HCT116 (cell line): ENCODE measurements at regions not wholly inside any gene's neighbourhood (a gene's known extent, or its start where the extent isn't known, plus 50 kb on each side); places are given as distances from the start of the nearest gene placed in this dataset.

ENCODE experiments used
- ATAC-seq: fragments of 200-7000 bp; cut with Tn5 transposase; 2 replicates; pipeline ENCODE4 v1.9.1; 2020; ENCODE audit warnings: mild to moderate bottlenecking, moderate library complexity
- BruUV-seq: library from RNA; stranded (reverse); fragments of 400-500 nt; replicated peaks from 2 replicates; lab custom pipeline; 2021; lab: Mats Ljungman, UMichigan
- CTCF ChIA-PET: fragments of 300-600 bp; sonication (Branson Sonifier 250); formaldehyde crosslinking; loops from one replicate; lab custom pipeline; 2021; ENCODE audit warnings: antibody characterized with exemption; lab: Charles Lee
- POLR2A ChIA-PET: fragments of 300-600, 350-600 bp; sonication (Branson Sonifier 250); formaldehyde crosslinking; loops from one replicate; lab custom pipeline; 2021; ENCODE audit warnings: antibody characterized with exemption; lab: Charles Lee
- RAD21 ChIA-PET, 2 experiments: fragments of 300-600 bp; sonication (Branson Sonifier 250); formaldehyde crosslinking; loops; one replicate each; lab custom pipeline; 2023; ENCODE audit warnings: low total read pairs in 2 of 2; ENCODE audit not compliant: uncharacterized antibody in 2 of 2, unreplicated experiment in 2 of 2, low non-redundant PET in 1 of 2; lab: Charles Lee
- DNase-seq: peaks from one replicate; pipeline ENCODE4 v3.0.0-alpha.2; 2010; ENCODE audit warnings: low read depth, low spot score
- H2AFZ ChIP-seq: fragments of 200-600 bp; shearing (Covaris generic), sonication (generic); 2 replicates; pipeline ENCODE4 v1.6.1; 2017; ENCODE audit warnings: low read depth, mixed run types, mixed read lengths, antibody characterized with exemption, low read length; ENCODE audit not compliant: poor library complexity, severe bottlenecking
- H3K27ac ChIP-seq: 2 replicates; pipeline ENCODE4 v1.5.1; 2012; ENCODE audit warnings: low read depth, low read length
- H3K27me3 ChIP-seq: fragments of 200-600 bp; sonication (generic); 2 replicates; pipeline ENCODE4 v1.6.1; 2016; ENCODE audit warnings: mixed run types, low read length, mixed read lengths; ENCODE audit not compliant: insufficient read depth
- H3K36me3 ChIP-seq, 2 experiments: fragments of 200-500 bp in 1 of 2; fragments of 200-600 bp in 1 of 2; sonication (Bioruptor generic) in 1 of 2; sonication (generic) in 1 of 2; 2 replicates each; pipeline versions ENCODE4 v1.5.1 to v1.6.1; 2014 to 2016; ENCODE audit warnings: low read length in 2 of 2, inconsistent platforms in 1 of 2, mixed read lengths in 1 of 2, mixed run types in 1 of 2; ENCODE audit not compliant: insufficient read depth in 2 of 2, control insufficient read depth in 1 of 2
- H3K4me1 ChIP-seq, 2 experiments: fragments of 200-600 bp in 1 of 2; sonication (generic) in 1 of 2; 2 replicates each; pipeline versions ENCODE4 v1.5.1 to v1.6.1; 2012 to 2017; ENCODE audit warnings: low read length in 2 of 2, inconsistent platforms in 1 of 2, mild to moderate bottlenecking in 1 of 2, mixed read lengths in 1 of 2, mixed run types in 1 of 2, moderate library complexity in 1 of 2; ENCODE audit not compliant: insufficient read depth in 2 of 2, control insufficient read depth in 1 of 2
- H3K4me2 ChIP-seq: fragments of 200-600 bp; sonication (generic); 2 replicates; pipeline ENCODE4 v1.6.1; 2017; ENCODE audit warnings: mixed run types, low read length, mixed read lengths
- H3K4me3 ChIP-seq, 2 experiments: fragments of 200-600 bp in 1 of 2; sonication (generic) in 1 of 2; replicated peaks in 1 of 2; 2 replicates each; pipeline ENCODE4 v1.5.1; 2011 to 2016; ENCODE audit warnings: low read length in 2 of 2, control low read depth in 1 of 2, low read depth in 1 of 2, mild to moderate bottlenecking in 1 of 2, mixed read lengths in 1 of 2, mixed run types in 1 of 2
- H3K79me2 ChIP-seq: fragments of 200-600 bp; sonication (generic); 2 replicates; pipeline ENCODE4 v1.6.1; 2017; ENCODE audit warnings: mild to moderate bottlenecking, mixed run types, low read length, moderate library complexity, mixed read lengths; ENCODE audit not compliant: insufficient read depth
- H3K9ac ChIP-seq: fragments of 200-600 bp; sonication (generic); 2 replicates; pipeline ENCODE4 v1.6.1; 2016; ENCODE audit warnings: low read length, mixed read lengths
- H3K9me2 ChIP-seq: fragments of 200-600 bp; sonication (generic), shearing (Covaris generic); 2 replicates; pipeline ENCODE4 v1.6.1; 2017; ENCODE audit warnings: mixed run types, mild to moderate bottlenecking, moderate library complexity; ENCODE audit not compliant: insufficient read depth
- H3K9me3 ChIP-seq, 2 experiments: fragments of 200-500 bp in 1 of 2; fragments of 200-600 bp in 1 of 2; sonication (Bioruptor generic) in 1 of 2; sonication (generic) in 1 of 2; 2 replicates each; pipeline ENCODE4 v1.6.1; 2014 to 2017; ENCODE audit warnings: low read length in 2 of 2, mixed read lengths in 2 of 2, inconsistent platforms in 1 of 2, low read depth in 1 of 2, mild to moderate bottlenecking in 1 of 2, mixed run types in 1 of 2, moderate library complexity in 1 of 2; ENCODE audit not compliant: control insufficient read depth in 1 of 2, insufficient read depth in 1 of 2
- H4K20me1 ChIP-seq: fragments of 200-600 bp; sonication (generic), shearing (Covaris generic); 2 replicates; pipeline ENCODE4 v1.6.1; 2017; ENCODE audit warnings: mixed run types, mild to moderate bottlenecking, moderate library complexity; ENCODE audit not compliant: insufficient read depth
- ATF3 ChIP-seq: IDR thresholded peaks from 2 replicates; pipeline ENCODE4 v1.6.1; 2012
- CBX3 ChIP-seq: IDR thresholded peaks from 2 replicates; pipeline ENCODE4 v1.6.1; 2012; ENCODE audit warnings: low read depth
- CTCF ChIP-seq, 3 experiments: fragments of 200-600 bp in 1 of 3; sonication (generic) in 1 of 3; IDR thresholded peaks in 2 of 3; conservative IDR thresholded peaks in 1 of 3; 2 replicates each; pipeline ENCODE4 v1.5.1; 2012 to 2017; ENCODE audit warnings: low read depth in 2 of 3, low read length in 2 of 3, antibody characterized with exemption in 1 of 3, borderline replicate concordance in 1 of 3, control low read depth in 1 of 3, mild to moderate bottlenecking in 1 of 3, mixed read lengths in 1 of 3, mixed run types in 1 of 3, moderate library complexity in 1 of 3; ENCODE audit not compliant: insufficient read depth in 1 of 3
- EGR1 ChIP-seq: IDR thresholded peaks from 2 replicates; pipeline ENCODE4 v1.6.1; 2012; ENCODE audit warnings: low read depth
- ELF1 ChIP-seq: IDR thresholded peaks from 2 replicates; pipeline ENCODE4 v1.6.1; 2012; ENCODE audit warnings: low read depth, borderline replicate concordance
- EZH2 ChIP-seq: fragments of 200-600 bp; sonication (generic); IDR thresholded peaks from 2 replicates; pipeline ENCODE4 v1.6.1; 2017; ENCODE audit warnings: antibody characterized with exemption, mixed run types
- JUND ChIP-seq: IDR thresholded peaks from 2 replicates; pipeline ENCODE4 v1.6.1; 2012
- POLR2A ChIP-seq: IDR thresholded peaks from 2 replicates; pipeline ENCODE4 v1.7.0; 2011; ENCODE audit warnings: borderline replicate concordance; ENCODE audit not compliant: insufficient read depth, insufficient read length; ENCODE audit errors: extremely low read depth
- POLR2AphosphoS5 ChIP-seq: IDR thresholded peaks from 2 replicates; pipeline ENCODE4 v1.6.1; 2011; ENCODE audit warnings: mild to moderate bottlenecking, low read depth, low read length, moderate library complexity
- RAD21 ChIP-seq: IDR thresholded peaks from 2 replicates; pipeline ENCODE4 v1.6.1; 2012; ENCODE audit warnings: low read depth, mild to moderate bottlenecking
- REST ChIP-seq: IDR thresholded peaks from 2 replicates; pipeline ENCODE4 v1.6.1; 2012; ENCODE audit warnings: low read depth
- SIN3A ChIP-seq: IDR thresholded peaks from 2 replicates; pipeline ENCODE4 v1.6.1; 2012; ENCODE audit warnings: low read depth
- SP1 ChIP-seq: IDR thresholded peaks from 2 replicates; pipeline ENCODE4 v1.6.1; 2012; ENCODE audit warnings: low read depth
- SRF ChIP-seq: IDR thresholded peaks from 2 replicates; pipeline ENCODE4 v1.6.1; 2012; ENCODE audit warnings: low read depth
- TCF7L2 ChIP-seq: IDR thresholded peaks from 2 replicates; pipeline ENCODE4 v1.7.0; 2011; ENCODE audit warnings: borderline replicate concordance, inconsistent platforms; ENCODE audit not compliant: insufficient read depth, insufficient read length; ENCODE audit errors: extremely low read depth
- YY1 ChIP-seq: IDR thresholded peaks from 2 replicates; pipeline ENCODE4 v1.6.1; 2011; ENCODE audit warnings: low read length, low read depth, moderate library complexity, mild to moderate bottlenecking; ENCODE audit not compliant: insufficient replicate concordance; ENCODE audit errors: extremely low read depth
- ZFX ChIP-seq: fragments of 450-650 bp; IDR thresholded peaks from 2 replicates; pipeline ENCODE4 v1.6.1; 2017
- ZNF274 ChIP-seq: fragments of 200-500 bp; sonication (Bioruptor generic); IDR thresholded peaks from 2 replicates; pipeline ENCODE4 v1.6.1; 2014; ENCODE audit warnings: mild to moderate bottlenecking, low read depth, low read length, inconsistent platforms
- intact Hi-C: fragments of 100-400 bp; cut with micrococcal nuclease; formaldehyde crosslinking; loops from 2 replicates; pipeline ENCODE4 v1.10.0; 2022

- no peak for TF ChIP-seq REST
- TF ChIP-seq ZFX = no peak
- TF ChIP-seq ELF1 = no peak
- no peak for TF ChIP-seq ATF3
- TF ChIP-seq POLR2A = no peak
- TF ChIP-seq SP1 = no peak
- no peak for TF ChIP-seq RAD21
- TF ChIP-seq POLR2AphosphoS5 = no peak
- no peak for TF ChIP-seq EZH2
- TF ChIP-seq CBX3 = no peak
- no peak for TF ChIP-seq JUND
- TF ChIP-seq SIN3A = no peak
- TF ChIP-seq TCF7L2 = no peak
- TF ChIP-seq YY1 = no peak
- no peak for TF ChIP-seq ZNF274
- no peak for TF ChIP-seq CTCF (IDR thresholded peaks at IDR 0.05 in 2 of 3, conservative IDR thresholded peaks at IDR 0.05 in 1 of 3; ENCODE audit: borderline replicate concordance in 1 of 3, insufficient read depth in 1 of 3, low read depth in 2 of 3, low read length in 2 of 3)
- no peak for TF ChIP-seq EGR1
- no peak for TF ChIP-seq SRF
- TF ChIP-seq, all 23 proteins: peak for 0
- Histone ChIP-seq H3K27ac (no peak overlapping the region), H2AFZ (no peak overlapping the region), H3K4me1 (no peaks in the 10 kb centered on the region), H3K79me2 (no peaks in the 10 kb centered on the region), H3K27me3 (no peaks in the 10 kb centered on the region), H3K36me3 (no peaks in the 10 kb centered on the region), H3K9me3 (peaks cover 12 to 32% of the 10 kb centered on the region in 2 experiments; a peak in 2 of 4 replicates), H3K9ac (no peak overlapping the region), H4K20me1 (no peaks in the 10 kb centered on the region), H3K4me2 (no peak overlapping the region), H3K9me2 (no peaks in the 10 kb centered on the region), H3K4me3 (no peak overlapping the region)
- ATAC-seq = no peak
- RAD21 ChIA-PET = no interaction called here
- POLR2A ChIA-PET = no interaction called here
- intact Hi-C loops = no loop called here
- no peak for DNase-seq
- no TSS peak for BruUV-seq
- CTCF ChIA-PET = no interaction called here
Observed at GRCh38 chr18:42429196-42429595, 474.2 kb downstream of the PIK3C3 start.
